SIG-M5 treated with dmso at 0.1 percent for 504 hours (cell line): ENCODE measurements at regions not wholly inside any gene's neighbourhood (a gene's known extent, or its start where the extent isn't known, plus 50 kb on each side); places are given as distances from the start of the nearest gene placed in this dataset.
A peak's percentile ranks its signal among the peaks of the same experiment; 100 is the strongest.

Source experiments
- DNase-seq: peaks from one replicate; lab custom pipeline; 2025; ENCODE audit not compliant: unreplicated experiment; lab: John Stamatoyannopoulos, UW

DNA sequence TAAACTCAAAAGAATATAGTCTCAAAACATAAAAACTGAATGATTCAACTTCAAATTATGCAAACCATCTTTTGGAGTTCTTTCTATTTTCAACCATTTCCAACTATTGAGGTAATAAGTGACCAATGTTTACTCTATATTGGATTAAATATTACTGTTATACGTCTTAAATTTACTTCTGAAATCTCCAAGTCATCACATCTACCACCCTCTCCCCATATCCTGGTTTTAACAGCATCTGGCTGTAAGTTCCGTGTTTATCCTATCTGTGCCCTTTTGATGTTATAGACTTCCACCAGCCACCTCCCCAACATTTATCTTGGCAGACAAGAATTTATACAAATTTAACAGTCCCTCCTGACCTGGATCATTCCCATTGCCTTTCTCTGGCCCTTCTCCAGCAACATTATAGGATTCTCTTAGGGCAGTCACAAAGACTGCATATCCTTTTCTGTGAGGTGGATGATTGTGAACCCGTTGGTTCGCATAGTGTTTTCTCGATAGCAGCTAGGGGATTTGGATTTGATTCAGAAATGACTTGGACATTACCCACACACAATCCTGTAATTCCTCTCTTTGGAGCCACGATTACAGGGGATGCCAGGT lies 313.4 kb upstream of the FMN2 start:
- no peak for DNase-seq

- DNase-seq = no peak
Measured at GRCh38 chr1:239779962-239780361, 311.7 kb upstream of the FMN2 start.

DNA sequence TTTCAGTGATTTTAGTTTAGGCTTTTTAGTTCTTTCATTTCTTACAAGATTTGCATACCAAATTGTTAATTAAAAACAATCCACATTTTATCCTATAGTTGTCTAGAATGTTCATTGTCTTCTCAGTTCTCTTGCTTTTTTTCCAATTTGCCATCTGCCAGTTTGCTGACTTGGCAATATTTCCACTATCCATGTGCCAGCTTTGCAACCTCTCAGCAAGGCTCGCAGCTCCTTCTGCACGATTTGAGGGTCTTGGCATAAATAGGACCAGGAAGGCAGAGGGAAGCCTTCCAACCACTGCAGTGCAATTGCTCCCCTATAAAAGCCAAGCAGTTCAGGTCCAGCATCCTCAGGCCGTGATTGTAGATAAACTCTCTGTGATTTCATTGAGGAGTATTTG lies 306.8 kb upstream of the FMN2 start:
- no peak for DNase-seq

DNA sequence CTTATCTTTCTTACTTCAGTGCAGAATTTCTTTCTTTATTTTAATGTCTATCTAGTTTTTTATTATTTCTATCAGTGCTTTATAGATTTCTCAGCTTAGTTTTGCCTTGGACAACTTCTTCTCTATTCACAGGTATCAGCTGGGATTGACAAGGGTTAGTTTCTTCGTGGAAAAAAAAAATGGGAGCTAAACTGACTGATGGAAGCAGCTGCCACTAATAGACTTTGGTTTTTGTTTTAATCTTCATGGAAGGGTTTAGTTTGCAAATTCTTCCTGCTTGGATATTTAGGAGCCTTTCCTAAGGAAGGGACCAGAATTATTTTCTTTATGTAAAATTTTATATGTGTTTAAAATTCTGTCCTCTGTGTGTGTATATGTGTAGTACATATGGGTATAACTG lies 306.1 kb upstream of the FMN2 start:
- no peak for DNase-seq

GRCh38 chr1:239786464-239786863 lies 305.2 kb upstream of the FMN2 start:
- DNase-seq = no peak

DNA sequence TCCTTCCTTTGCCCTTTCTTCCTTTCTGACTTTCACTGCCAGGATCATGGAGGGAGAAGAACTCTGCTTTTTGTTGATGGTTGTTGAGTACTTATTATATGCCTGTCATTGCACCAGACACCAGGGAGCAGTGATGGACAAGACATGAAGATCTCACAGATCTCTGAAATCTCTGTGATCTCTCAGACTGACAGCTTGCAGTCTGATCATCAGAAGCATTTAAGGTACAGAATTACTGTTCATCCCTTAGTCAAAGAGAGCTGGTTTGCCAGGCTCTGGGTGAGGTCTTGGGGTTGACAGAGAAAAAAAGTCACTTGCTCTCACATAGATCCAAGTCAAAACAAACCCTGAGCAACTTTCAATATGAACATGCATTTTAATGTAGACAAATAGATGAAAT lies 299.5 kb upstream of the FMN2 start:
- DNase-seq = no peak

DNA sequence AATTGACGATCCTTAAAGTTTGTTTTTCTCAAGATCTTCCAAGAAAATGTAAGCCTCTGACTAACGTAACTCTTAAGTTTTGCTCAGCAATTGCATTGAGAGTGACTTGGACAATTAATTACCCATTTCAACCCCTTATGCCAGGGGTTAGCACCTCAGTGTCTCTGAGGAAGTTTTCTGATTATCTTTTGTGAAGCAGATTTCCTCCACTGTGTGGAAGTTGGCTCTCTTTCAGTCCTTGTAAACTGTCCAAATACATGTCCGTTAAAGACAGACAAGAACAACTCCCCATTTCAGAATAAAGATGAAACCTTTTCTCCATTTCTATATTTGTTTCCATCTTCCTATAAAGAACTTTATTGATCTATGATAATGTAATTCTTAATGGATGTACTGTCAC lies 296.4 kb upstream of the FMN2 start:
- DNase-seq = no peak

- DNase-seq = no peak
Measured at GRCh38 chr1:239799617-239800016, 292.1 kb upstream of the FMN2 start.

DNA sequence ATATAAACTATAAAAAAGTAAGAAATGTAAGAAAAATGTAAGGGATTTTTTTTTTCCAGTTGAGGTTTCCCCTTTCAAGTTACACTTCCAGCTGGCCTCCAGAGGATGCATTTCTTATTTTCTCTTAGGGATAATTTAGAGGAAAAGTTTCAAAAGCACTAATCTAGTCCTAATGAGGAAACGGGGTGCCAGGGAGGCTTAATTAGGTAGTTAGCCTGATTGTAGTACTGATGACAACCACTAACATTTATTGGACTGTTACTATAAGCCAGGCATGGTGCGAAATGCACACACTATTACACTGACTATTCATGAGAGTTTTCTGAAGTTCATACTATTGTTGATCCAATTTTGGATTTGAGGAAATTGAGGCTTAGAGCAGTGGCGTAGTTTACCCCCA lies 290.8 kb upstream of the FMN2 start:
- no peak for DNase-seq

DNA sequence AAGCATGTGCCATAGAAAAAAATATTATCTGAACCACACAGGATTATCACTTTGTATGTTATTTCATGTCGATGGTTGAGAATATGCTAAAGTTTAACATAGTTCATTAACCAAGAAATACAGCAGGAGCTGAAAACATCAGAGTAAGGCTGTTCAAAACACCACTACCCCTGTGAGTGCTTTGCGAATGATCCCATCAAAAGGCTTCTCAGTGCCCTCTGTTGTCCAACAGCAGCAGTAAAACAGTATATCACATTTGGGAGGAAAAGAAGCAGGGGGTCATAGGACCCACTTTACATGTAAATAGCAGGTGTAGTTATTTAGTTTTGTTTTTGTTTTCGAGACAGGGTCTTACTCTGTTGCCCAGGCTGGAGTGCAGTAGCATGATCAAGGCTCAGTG lies 289.4 kb upstream of the FMN2 start:
- DNase-seq = no peak

DNA sequence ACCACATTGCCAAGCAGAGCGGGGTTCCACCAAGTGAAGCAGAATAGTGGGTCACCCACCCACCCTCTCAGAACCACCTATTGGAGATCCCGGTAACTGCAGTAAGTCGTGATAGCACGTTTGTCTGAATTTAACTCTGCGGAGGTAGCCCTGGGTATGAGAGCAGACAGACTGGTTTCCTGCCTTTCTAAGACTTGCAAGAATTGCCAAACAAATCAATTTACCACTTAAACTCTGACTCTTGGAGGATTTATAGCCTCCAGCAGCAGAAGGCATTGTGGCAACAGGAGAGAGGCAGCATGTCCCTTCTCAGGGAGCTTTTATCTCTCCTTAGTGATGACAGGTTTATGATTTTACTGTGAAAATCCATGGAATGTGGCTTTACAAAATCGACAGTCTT lies 287.9 kb upstream of the FMN2 start:
- DNase-seq = no peak

- DNase-seq = no peak
Measured at GRCh38 chr1:239804266-239804665, 287.4 kb upstream of the FMN2 start.

GRCh38 chr1:239805042-239805441 lies 286.6 kb upstream of the FMN2 start:
- no peak for DNase-seq

DNA sequence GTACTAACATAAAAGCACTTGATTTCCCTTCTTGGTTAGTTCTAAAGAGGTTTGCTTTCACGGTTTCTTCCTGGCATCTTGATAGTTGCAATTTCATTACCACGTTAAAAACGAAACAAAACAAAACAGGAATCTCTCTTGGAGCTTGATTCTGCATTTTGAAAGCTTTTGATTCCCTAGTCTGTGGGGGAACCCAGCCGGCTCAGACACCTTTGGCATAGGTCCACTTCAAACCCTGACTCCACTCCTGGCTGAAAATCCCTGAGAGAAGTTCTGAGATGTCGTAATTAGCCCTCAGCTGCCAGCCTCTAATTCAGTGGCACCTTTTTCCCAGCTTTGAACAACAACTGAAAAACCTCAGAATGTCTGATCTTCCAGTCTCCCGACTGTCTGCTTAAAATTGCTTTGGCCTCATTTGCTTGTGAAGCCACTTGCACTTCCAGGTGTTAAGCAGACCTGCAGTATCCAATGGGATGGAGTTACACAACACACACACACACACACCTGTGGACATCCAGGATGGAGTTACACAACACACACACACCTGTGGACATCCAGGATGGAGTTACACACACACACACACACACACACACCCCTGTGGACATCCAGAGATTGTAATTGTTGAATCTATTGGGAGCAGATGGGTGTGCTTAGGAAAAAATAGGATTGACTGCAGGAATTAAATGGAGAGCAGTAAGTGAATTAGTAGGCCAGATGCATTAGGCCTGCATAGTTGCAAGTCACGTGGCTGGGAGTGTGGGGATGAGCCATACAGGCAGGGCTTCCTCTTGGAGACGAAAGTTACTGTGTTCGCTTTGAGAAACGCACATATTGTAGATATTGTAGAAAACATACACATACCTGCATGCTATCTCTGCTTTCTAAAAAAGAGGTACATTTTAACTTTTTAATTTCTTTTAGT lies 285.6 kb upstream of the FMN2 start:
- no peak for DNase-seq

- DNase-seq = no peak
Measured at GRCh38 chr1:239806897-239807296, 284.8 kb upstream of the FMN2 start.

DNA sequence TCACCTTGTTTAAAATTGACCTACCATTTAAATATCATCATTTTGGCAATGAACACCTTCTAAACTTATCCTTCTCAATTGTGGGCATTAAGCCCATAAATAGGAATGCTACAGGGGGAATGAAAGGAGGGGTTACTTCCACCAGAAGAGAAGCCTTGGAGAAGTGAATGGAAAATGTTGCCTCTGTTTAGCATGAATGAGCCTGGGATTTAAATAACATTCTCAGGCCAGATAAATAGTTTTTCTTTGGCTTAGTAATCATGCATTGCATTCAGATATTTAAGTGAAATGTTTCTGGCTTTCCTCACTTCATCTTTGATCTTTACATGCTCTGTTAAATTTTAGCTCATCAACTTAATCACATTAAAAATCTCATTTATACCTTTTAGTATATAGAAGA lies 284.3 kb upstream of the FMN2 start:
- no peak for DNase-seq

- DNase-seq = no peak
Measured at GRCh38 chr1:239810061-239810481, 281.6 kb upstream of the FMN2 start.

DNA sequence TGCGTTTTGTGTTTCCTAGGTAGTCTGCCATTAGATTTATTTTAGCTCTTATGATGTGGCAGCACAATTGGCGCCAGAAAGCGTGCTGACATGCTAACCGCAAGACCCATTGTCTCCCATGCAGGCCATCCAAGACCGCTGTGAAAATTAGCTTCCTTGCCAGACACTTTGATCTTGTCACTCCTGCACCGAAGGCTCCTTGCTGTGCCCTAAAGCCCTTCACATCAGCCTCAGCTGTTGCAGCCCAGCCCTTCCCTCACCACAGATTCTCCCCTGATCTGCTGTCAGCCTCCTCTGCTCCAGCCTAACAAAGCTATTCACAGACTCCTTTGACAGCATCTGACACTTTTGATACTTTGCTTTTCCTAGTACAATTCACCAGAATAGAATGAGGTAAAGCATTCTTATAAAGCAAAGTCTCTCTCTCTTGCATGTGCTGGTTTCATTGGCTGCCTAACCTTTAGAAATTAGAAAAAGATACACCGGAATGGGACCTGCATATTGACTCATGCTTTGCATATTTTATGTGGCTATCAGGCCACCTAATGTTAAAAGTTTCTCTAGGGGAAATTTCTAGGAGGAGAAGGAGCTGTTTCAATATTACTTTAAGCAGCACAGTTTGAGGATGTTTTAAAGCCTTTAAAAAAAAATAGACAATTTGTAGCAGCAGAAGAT lies 280.3 kb upstream of the FMN2 start:
- no peak for DNase-seq

GRCh38 chr1:239812580-239812979 lies 279.1 kb upstream of the FMN2 start:
- no peak for DNase-seq

DNA sequence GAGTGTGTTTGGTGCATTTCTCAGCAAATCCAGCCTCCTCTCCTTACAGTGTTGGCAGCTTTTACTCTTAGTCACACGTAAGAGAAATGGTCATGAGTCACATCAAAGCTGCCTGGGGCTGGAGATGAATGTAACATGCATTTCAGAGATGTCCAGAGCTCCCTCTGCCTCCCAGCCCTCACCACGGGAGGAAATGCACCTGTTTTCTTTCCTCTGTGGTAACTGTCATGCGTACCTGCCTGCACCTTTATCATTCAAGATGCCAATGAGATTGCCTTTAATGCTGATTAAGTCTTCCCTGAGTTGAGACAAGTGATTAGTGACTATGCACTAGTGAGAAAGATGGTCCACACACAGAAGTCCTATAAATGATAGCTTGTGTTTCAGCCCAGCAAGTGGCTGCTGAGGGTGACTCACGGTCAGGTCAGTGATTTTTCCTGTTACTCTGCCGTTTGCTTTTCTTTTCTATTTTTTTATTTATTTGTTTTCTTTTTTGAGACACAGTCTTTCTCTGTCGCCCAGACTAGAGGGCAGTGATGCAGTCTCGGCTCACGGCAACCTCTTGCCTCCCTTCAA lies 277.3 kb upstream of the FMN2 start:
- peak; percentile 9 for DNase-seq

DNA sequence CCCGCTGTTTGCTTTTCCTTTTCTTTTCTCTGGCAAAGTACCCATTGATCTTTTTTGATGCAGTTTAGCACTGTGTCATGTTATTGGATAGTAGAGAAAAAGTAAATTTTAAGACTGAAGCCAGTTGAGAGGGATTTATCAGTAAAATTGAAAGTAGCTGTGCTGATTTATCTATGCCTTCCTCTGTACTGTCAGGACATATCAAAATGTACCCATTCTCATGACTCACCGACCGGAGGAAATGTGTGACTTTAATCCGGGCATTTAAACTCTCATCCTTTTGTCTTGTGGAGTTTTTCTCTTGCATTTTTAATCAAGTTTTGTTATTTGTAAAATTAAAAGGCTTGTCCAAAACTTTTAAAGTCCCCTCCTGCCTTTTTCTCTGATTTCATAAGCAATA lies 276.6 kb upstream of the FMN2 start:
- no peak for DNase-seq
